Aorta (tissue), 5 donors: ENCODE measurements at regions not wholly inside any gene's neighbourhood (a gene's known extent, or its start where the extent isn't known, plus 50 kb on each side); places are given as distances from the start of the nearest gene placed in this dataset.
A peak's percentile ranks its signal among the peaks of the same experiment; 100 is the strongest.

ENCODE experiments used
- ATAC-seq: fragments of 200-7000 bp; cut with Tn5 transposase; one replicate; pipeline ENCODE4 v1.9.1; 2022; ENCODE audit warnings: moderate library complexity; ENCODE audit not compliant: low FRiP score
- DNase-seq, 2 donors: peaks; one replicate each; pipeline ENCODE4 v3.0.0-alpha.2; 2020
- H3K27ac ChIP-seq, 2 donors: one replicate each; pipeline ENCODE4 v1.5.1; 2013; ENCODE audit warnings: low read length in 2 of 2, mild to moderate bottlenecking in 2 of 2, moderate library complexity in 2 of 2, control low read depth in 1 of 2, inconsistent platforms in 1 of 2, low read depth in 1 of 2
- H3K27me3 ChIP-seq, 2 donors: one replicate each; pipeline ENCODE4 v1.6.1; 2013; ENCODE audit warnings: control low read depth in 1 of 2, low read length in 1 of 2, mild to moderate bottlenecking in 1 of 2, moderate library complexity in 1 of 2; ENCODE audit not compliant: insufficient read depth in 2 of 2, control insufficient read depth in 1 of 2
- H3K36me3 ChIP-seq, 2 donors: one replicate each; pipeline ENCODE4 v1.6.1; 2013; ENCODE audit warnings: control low read depth in 1 of 2, low read length in 1 of 2, mild to moderate bottlenecking in 1 of 2; ENCODE audit not compliant: insufficient read depth in 2 of 2, control insufficient read depth in 1 of 2
- H3K4me1 ChIP-seq, 2 donors: one replicate each; pipeline ENCODE4 v1.6.1; 2013; ENCODE audit warnings: low read length in 2 of 2, control low read depth in 1 of 2, mild to moderate bottlenecking in 1 of 2, moderate library complexity in 1 of 2; ENCODE audit not compliant: insufficient read depth in 2 of 2, control insufficient read depth in 1 of 2
- H3K4me3 ChIP-seq, 2 donors: one replicate each; pipeline ENCODE4 v1.5.1; 2013; ENCODE audit warnings: low read length in 2 of 2, control low read depth in 1 of 2, mild to moderate bottlenecking in 1 of 2
- H3K9me3 ChIP-seq: one replicate; pipeline ENCODE4 v1.6.1; 2013; ENCODE audit warnings: mild to moderate bottlenecking, low read length; ENCODE audit not compliant: control insufficient read depth
- WGBS, 2 donors: extraction: QIAGEN DNeasy Blood & Tissue Kit; methylation state at CpG; one replicate each; pipeline ENCODE4 v1.1.7; 2013; 5-methylcytosine and 5-hydroxymethylcytosine counted together
- intact Hi-C, 2 donors: fragments of 100-400 bp; cut with DNase I; formaldehyde crosslinking; loops; one replicate each; pipeline versions ENCODE4 v1.14.2 to v1.15.0; 2022
- donor health status: healthy with polysubstance abuse.
- donor health status: Bipolar disorder and iron deficiency.
- donor health status: DM: no; HTN: no; CAD: no.
- donor health status: DM: no; HTN: no; CAD: no.
- donor health status: DM: yes; HTN: yes; CAD: no.

DNA sequence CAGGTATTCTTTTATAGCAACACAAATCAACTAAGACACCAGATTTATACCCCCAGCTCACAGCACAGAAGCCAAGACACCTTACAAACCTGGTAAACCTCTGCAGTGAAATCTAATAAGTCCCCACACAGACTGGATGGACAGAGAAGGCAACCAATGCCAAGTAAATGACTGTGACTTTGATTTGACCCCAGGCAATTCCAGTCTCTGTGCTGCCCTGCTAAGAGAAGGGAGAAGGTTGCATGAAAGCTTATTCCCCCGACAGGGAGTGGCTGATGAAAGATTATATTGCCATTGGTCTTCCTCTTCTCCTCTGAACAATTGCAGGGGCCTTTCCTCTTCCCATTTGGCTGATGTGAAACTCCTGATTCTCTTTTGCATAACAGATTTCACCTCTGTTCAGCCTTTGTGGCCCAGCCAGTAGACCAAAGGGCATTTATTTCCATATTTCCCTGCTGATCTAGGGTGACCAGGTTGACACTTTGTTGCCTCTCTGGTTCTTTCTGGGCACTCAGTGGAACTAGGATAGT, 107.6 kb downstream of the ADRB2 start:
- peaks cover 0 to 3% of the 10 kb centered on the region in 2 donors for H3K4me1 ChIP-seq
- no peak overlapping the region for H3K4me3 ChIP-seq
- intact Hi-C loops, result no loop called here

DNA sequence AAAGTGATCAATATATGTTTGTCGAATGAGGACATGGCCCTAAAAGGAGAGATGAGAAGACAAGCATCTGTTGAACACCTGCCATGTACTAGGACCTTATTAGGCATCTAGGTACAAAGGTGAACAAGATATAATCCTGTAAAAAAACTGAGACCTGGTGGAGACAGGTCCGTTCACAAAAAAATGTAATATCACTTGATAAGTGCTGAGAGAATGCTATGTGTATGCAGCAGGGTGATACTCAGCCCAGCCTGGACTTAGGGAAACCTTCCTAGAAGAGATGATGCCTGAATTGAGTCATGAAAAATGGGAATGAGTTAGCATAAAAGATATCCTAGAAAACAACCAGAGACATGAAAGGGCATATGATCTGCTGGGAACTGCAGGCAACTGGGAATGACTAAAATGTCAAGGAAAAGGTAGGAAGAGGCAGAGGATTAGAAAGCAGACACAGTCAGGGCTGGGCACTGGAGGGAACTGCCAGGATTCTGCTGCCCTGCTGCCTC, 108.5 kb downstream of the ADRB2 start:
- no peak overlapping the region for H3K27ac ChIP-seq
- intact Hi-C loops, result no loop called here
- no peak overlapping the region for H3K4me3 ChIP-seq
- no peaks in the 10 kb centered on the region for H3K27me3 ChIP-seq
- DNase-seq, result no peak
- WGBS, 2 donors, result 95 to 97% methylated on average over 2 of the region's 2 CpGs
- H3K9me3 ChIP-seq, result no peaks in the 10 kb centered on the region
- ATAC-seq, result no peak
- no peaks in the 10 kb centered on the region for H3K36me3 ChIP-seq
- no peaks in the 10 kb centered on the region for H3K4me1 ChIP-seq

More for the DNA sequence above, 107.6 kb downstream of the ADRB2 start:
- Histone ChIP-seq H3K9me3 (no peaks in the 10 kb centered on the region), H3K36me3 (no peaks in the 10 kb centered on the region), H3K27me3 (no peaks in the 10 kb centered on the region), H3K27ac (no peak overlapping the region)
- 92 to 100% methylated on average over 1 of the region's 1 CpG for WGBS, 2 donors
- ATAC-seq (no peak), DNase-seq (no peak)

DNA sequence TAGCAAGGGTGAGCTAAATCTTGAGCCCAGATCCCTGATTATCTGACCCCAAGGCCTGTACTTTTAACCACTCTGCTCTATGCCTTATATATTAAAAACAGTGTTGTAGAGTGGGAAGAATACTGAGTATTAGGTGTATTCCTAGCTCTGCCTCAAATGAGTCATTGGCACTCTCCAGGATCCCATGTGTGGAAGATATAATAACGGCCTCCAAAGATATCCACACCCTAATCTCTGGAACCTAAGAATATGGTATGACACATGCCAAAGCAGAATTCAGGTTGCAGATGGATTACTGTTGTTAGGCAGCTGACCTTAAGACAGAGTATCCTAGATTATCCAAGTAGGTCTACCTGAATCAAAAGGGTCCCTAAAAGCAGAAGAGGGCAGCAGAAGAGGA, 110.8 kb downstream of the ADRB2 start:
- no peak overlapping the region for H3K4me3 ChIP-seq
- no peaks in the 10 kb centered on the region for H3K27me3 ChIP-seq
- H3K36me3 ChIP-seq, result no peaks in the 10 kb centered on the region
- intact Hi-C loops, result no loop called here
- no peaks in the 10 kb centered on the region for H3K9me3 ChIP-seq
- DNase-seq (no peak), ATAC-seq (no peak)
- H3K4me1 ChIP-seq, result no peaks in the 10 kb centered on the region
- 88 to 100% methylated on average over 1 of the region's 1 CpG for WGBS, 2 donors
- H3K27ac ChIP-seq, result no peak overlapping the region

DNA sequence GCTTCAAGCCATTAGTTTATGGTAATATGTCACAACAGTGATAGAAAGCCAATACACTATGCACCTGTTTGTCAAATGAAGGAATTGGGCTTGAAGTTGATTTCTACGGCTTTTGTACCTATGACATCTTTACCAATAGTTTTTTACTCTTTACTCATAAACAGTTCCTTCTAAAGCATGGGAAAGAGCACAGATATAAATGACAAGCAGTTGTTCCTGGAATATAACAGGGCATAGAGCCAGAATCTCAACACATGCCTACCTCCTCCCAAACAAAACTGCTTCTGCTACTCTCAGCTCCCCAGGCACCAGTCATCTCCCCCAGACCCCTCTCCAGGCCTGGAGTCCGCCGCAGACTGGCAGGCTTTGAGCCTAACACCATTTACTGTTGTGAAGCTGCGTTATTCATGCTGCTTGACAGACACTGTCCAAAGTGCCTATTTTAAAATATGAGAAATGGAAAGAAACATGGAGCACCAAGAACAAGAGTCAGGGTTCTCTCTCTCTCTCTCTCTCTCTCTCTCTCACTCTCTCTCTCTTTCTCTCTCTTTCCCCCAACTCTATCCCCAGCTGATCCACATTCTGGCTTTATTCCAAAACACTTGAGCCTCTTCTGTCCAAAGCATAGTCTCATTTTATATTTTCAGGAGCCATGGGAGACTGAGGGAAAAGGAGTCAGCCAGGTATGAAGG, 111.6 kb downstream of the ADRB2 start:
- Histone ChIP-seq H3K36me3 (no peaks in the 10 kb centered on the region), H3K4me3 (no peak overlapping the region), H3K27ac (no peak overlapping the region), H3K27me3 (no peaks in the 10 kb centered on the region), H3K9me3 (no peaks in the 10 kb centered on the region), H3K4me1 (no peaks in the 10 kb centered on the region)
- no peak for DNase-seq
- WGBS, 2 donors, result 84 to 90% methylated on average over 4 of the region's 4 CpGs
- no peak for ATAC-seq
- intact Hi-C loops, result no loop called here

DNA sequence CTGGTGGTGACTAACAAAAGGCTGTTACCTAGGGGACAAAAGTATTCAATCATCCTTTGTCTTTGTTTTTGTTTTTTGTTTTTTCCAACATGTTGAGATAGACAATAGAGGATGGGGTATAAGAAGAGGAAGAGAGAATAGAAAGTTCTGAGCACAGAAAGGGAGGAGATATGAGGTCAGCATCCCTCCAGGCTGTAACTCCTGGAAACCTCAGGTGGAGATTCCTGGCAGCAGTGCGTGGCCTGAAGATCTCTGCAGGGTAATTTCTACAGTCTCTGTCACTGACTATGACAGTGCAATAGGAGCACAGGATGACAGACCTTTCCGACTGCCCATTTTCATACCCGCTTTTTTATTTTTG, 112.1 kb downstream of the ADRB2 start:
- DNase-seq (no peak), ATAC-seq (no peak)
- Histone ChIP-seq H3K36me3 (no peaks in the 10 kb centered on the region), H3K4me1 (no peaks in the 10 kb centered on the region), H3K27me3 (no peaks in the 10 kb centered on the region), H3K9me3 (no peaks in the 10 kb centered on the region), H3K4me3 (no peak overlapping the region), H3K27ac (no peak overlapping the region)
- intact Hi-C loops, result no loop called here
- 94 to 97% methylated on average over 3 of the region's 3 CpGs for WGBS, 2 donors

DNA sequence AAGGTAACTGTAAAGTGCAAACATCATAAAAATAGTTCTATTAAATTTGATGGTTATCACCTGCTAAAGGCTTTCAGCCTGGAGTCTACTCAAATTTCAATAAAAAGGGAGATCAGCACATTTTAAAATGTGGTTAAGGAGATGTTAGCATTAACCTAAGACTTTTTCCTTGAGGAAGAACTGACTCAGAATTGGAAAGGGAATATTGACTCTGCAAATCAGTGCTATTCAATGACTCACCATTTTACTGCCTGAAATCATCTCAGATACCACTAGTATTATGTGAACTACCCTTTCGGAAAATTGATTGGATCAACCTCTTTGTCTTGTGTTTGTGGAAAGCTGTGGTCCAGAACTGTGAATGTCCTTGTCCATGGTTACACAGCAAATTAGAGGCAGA, 113.3 kb downstream of the ADRB2 start:
- no peak for ATAC-seq
- H3K27ac ChIP-seq, result no peak overlapping the region
- 97 to 99% methylated on average over 1 of the region's 1 CpG for WGBS, 2 donors
- H3K27me3 ChIP-seq, result no peaks in the 10 kb centered on the region
- no peaks in the 10 kb centered on the region for H3K36me3 ChIP-seq
- no peaks in the 10 kb centered on the region for H3K4me1 ChIP-seq
- DNase-seq, result no peak
- no peak overlapping the region for H3K4me3 ChIP-seq
- H3K9me3 ChIP-seq, result no peaks in the 10 kb centered on the region
- intact Hi-C loops, result no loop called here

DNA sequence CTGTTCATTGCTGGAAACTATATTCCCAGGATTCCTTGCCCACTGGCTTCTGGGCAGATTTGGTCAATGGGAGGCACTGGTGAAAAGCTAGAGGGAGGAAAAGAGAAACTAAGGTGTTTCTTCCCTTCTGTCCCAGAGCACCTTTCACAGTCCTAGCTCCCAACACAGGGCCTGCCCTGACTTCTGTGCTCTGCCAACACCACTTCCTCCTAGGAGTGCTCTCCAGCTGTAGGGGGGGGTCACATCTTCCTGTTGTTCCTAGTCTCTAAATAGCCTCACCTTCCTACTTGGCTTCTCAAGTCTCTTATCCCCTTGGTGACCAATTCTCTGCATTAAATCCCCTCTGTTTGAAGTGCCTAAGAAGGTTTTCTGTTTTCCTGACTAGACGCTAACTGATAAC, 115.4 kb downstream of the ADRB2 start:
- Histone ChIP-seq H3K27me3 (no peaks in the 10 kb centered on the region), H3K4me3 (no peak overlapping the region)
- 0 to 57% methylated on average over 1 of the region's 1 CpG for WGBS, 2 donors

DNA sequence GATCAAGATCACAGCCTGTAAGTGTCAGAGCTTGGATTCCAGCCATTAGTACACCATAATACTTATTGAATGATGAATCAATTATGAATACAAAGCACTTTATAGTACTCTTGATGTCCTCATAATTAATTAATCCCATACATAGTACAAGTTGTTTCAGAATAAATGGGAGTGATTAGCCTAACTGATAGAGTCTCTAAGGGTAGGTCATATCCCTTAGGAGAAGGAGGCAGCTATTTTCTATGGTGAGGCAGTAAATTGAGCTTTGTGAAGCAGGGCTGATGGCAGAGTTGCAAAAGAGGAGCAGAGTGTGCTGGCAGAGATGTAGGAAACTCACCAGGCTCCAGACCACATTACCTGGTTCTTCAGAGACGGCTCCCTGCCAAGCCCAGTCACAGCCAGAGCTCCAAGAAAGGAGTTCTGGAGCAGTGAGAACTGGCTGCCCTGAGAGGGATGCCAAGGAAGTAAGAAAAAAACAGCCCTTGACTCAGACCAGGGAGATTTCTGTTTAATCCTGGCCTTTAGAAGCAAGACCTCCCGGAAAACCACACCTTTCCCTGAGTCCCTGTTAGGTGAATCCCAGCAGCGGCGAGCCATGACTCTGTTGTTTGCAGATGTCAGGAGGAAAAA, 112.9 kb downstream of the SH3TC2 start:
- ATAC-seq, result peak; percentile 50

More for the DNA sequence above, 115.4 kb downstream of the ADRB2 start:
- intact Hi-C loops, result no loop called here
- no peak for DNase-seq
- Histone ChIP-seq H3K27ac (no peak overlapping the region), H3K36me3 (no peaks in the 10 kb centered on the region), H3K4me1 (no peaks in the 10 kb centered on the region), H3K9me3 (no peaks in the 10 kb centered on the region)
- no peak for ATAC-seq

DNA sequence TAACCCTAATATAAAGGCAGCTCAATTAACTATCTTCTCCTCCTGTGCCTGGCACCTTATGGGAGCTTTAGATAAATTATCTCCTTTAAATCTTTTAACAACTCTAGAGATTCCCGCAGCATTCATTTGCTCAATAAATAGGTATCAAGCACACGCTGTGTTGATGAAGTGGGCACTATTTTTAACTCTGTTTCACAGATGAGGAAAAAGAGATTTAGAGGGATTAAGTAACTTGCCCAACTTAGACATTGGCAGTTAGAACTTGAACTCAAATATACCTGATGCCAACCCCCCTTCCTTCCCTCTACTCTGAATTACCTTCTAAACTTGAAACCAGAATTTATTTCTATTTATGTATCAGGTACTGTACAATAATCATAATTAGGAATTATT, 112.4 kb downstream of the SH3TC2 start:
- Histone ChIP-seq H3K36me3 (no peaks in the 10 kb centered on the region), H3K27me3 (no peaks in the 10 kb centered on the region), H3K4me1 (peaks cover 2 to 4% of the 10 kb centered on the region in 2 donors), H3K27ac (peak overlapping the region; percentile 32 to 95), H3K4me3 (no peak overlapping the region), H3K9me3 (no peaks in the 10 kb centered on the region)
- DNase-seq, result no peak
- ATAC-seq, result no peak
- intact Hi-C loops, result no loop called here
- 11 to 24% methylated on average over 2 of the region's 2 CpGs for WGBS, 2 donors

More for the DNA sequence above, 112.9 kb downstream of the SH3TC2 start:
- peaks cover 2 to 4% of the 10 kb centered on the region in 2 donors for H3K4me1 ChIP-seq
- H3K4me3 ChIP-seq, result no peak overlapping the region
- H3K9me3 ChIP-seq, result no peaks in the 10 kb centered on the region
- intact Hi-C loops, result no loop called here
- H3K36me3 ChIP-seq, result no peaks in the 10 kb centered on the region
- peak overlapping the region; percentile 32 to 95 for H3K27ac ChIP-seq
- no peaks in the 10 kb centered on the region for H3K27me3 ChIP-seq
- DNase-seq, result peak; percentile 72 to 85
- 30 to 32% methylated on average over 4 of the region's 4 CpGs for WGBS, 2 donors
